Suprapubic skin (tissue), 4 donors: ENCODE measurements at regions not wholly inside any gene's neighbourhood (a gene's known extent, or its start where the extent isn't known, plus 50 kb on each side); places are given as distances from the start of the nearest gene placed in this dataset.

Source experiments
- POLR2A ChIP-seq, 2 donors: fragments of 450-650 bp; IDR thresholded peaks; one replicate each; pipeline ENCODE4 v1.6.1; 2017; ENCODE audit warnings: antibody characterized with exemption in 2 of 2, mild to moderate bottlenecking in 2 of 2, moderate library complexity in 2 of 2
- POLR2AphosphoS5 ChIP-seq, 3 donors: sonication (generic); formaldehyde crosslinking; IDR thresholded peaks; one replicate each; pipeline ENCODE4 v1.6.1; 2017; ENCODE audit warnings: antibody characterized with exemption in 3 of 3
- TF ChIP-seq, protein P1 (sequence below), 2 donors: fragments of 200-600 bp in 1 of 2; fragments of 450-650 bp in 1 of 2; sonication (generic) in 1 of 2; IDR thresholded peaks; one replicate each; pipeline ENCODE4 v1.5.1; 2016 to 2019; ENCODE audit warnings: antibody characterized with exemption in 2 of 2, mild to moderate bottlenecking in 1 of 2, moderate library complexity in 1 of 2

DNA sequence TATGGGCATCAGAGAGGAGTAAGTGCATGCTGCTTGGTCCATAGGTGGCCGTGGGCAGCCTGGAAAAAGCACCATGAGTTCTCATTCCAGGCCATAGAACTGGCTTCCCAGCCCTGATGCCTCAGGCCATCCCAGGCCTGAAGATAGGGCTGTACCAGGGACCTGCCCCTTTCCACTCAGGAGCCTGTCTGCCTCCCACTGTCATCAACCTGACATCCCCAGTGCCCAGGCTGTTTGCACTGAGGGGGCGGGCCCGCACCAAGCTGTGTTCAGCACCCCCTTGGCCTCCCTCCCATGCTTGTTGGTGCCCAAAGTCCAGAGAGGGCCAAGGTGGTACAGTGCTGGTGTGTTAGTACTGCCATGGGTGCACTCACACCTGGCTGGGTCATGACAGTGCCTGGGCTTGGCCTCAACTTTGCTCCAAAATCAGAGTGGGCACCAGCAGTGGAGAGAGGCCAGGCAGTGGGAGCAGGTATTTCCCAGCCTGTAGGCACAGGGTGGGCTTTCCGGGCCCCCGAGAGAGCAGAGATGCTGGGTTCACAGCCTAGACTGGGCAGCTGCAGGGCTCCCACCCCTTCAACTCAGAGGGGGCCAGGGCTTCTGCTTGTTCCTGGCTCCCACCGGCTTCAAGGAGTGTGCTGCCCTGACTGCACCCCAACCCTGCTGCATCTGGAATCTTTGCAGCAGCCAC is 556.1 kb downstream of the SI start:
- TF ChIP-seq POLR2A (IDR thresholded peaks at IDR 0.05): no peak
- TF ChIP-seq, protein P1, sequence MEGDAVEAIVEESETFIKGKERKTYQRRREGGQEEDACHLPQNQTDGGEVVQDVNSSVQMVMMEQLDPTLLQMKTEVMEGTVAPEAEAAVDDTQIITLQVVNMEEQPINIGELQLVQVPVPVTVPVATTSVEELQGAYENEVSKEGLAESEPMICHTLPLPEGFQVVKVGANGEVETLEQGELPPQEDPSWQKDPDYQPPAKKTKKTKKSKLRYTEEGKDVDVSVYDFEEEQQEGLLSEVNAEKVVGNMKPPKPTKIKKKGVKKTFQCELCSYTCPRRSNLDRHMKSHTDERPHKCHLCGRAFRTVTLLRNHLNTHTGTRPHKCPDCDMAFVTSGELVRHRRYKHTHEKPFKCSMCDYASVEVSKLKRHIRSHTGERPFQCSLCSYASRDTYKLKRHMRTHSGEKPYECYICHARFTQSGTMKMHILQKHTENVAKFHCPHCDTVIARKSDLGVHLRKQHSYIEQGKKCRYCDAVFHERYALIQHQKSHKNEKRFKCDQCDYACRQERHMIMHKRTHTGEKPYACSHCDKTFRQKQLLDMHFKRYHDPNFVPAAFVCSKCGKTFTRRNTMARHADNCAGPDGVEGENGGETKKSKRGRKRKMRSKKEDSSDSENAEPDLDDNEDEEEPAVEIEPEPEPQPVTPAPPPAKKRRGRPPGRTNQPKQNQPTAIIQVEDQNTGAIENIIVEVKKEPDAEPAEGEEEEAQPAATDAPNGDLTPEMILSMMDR (IDR thresholded peaks at IDR 0.05): no peak
- TF ChIP-seq POLR2AphosphoS5 (IDR thresholded peaks at IDR 0.05): no peak
